Astrocyte (in vitro differentiated cells and primary cell): ENCODE measurements at regions not wholly inside any gene's neighbourhood (a gene's known extent, or its start where the extent isn't known, plus 50 kb on each side); places are given as distances from the start of the nearest gene placed in this dataset.

ENCODE experiments used
- DNase-seq: peaks from one replicate; pipeline ENCODE4 v3.0.0-alpha.2; 2010; ENCODE audit warnings: low read depth
- FAIRE-seq: peaks from 2 replicates; lab custom pipeline; 2011; peaks lifted over from hg19 to GRCh38; lab: Jason Lieb, UNC
- H2AFZ ChIP-seq: 2 replicates; pipeline ENCODE4 v1.6.0; 2012; ENCODE audit warnings: low read depth, low read length, inconsistent platforms
- H3K27ac ChIP-seq: 2 replicates; pipeline ENCODE4 v1.5.1; 2011; ENCODE audit warnings: low read depth, low read length, inconsistent platforms
- H3K27me3 ChIP-seq: 2 replicates; pipeline ENCODE4 v1.6.0; 2011; ENCODE audit warnings: low read length, inconsistent platforms; ENCODE audit not compliant: insufficient read depth
- H3K36me3 ChIP-seq: 2 replicates; pipeline ENCODE4 v1.5.1; 2011; ENCODE audit warnings: low read length, inconsistent platforms; ENCODE audit not compliant: insufficient read depth
- H3K4me1 ChIP-seq: 2 replicates; pipeline ENCODE4 v1.5.1; 2011; ENCODE audit warnings: low read length, inconsistent platforms; ENCODE audit not compliant: insufficient read depth
- H3K4me2 ChIP-seq: 2 replicates; pipeline ENCODE4 v1.6.0; 2012; ENCODE audit warnings: low read length, inconsistent platforms
- H3K4me3 ChIP-seq: 2 replicates; pipeline ENCODE4 v1.5.1; 2011; ENCODE audit warnings: low read depth, mild to moderate bottlenecking, low read length, inconsistent platforms; ENCODE audit not compliant: insufficient read depth
- H3K79me2 ChIP-seq: 2 replicates; pipeline ENCODE4 v1.6.0; 2012; ENCODE audit warnings: mild to moderate bottlenecking, low read length, inconsistent platforms; ENCODE audit not compliant: insufficient read depth
- H3K9ac ChIP-seq: 2 replicates; pipeline ENCODE4 v1.6.0; 2012; ENCODE audit warnings: mild to moderate bottlenecking, low read length, inconsistent platforms
- H3K9me3 ChIP-seq: 2 replicates; pipeline ENCODE4 v1.5.1; 2012; ENCODE audit warnings: low read depth, mild to moderate bottlenecking, low read length, inconsistent platforms; ENCODE audit not compliant: insufficient read depth
- H4K20me1 ChIP-seq: 2 replicates; pipeline ENCODE4 v1.6.0; 2012; ENCODE audit warnings: low read length, inconsistent platforms; ENCODE audit not compliant: insufficient read depth
- H3K27ac Mint-ChIP-seq: one replicate; pipeline ENCODE4 v1.8.0; 2021; ENCODE audit warnings: mild to moderate bottlenecking, mixed read lengths; ENCODE audit not compliant: unreplicated experiment
- H3K27me3 Mint-ChIP-seq: one replicate; pipeline ENCODE4 v1.8.0; 2021; ENCODE audit warnings: low read depth, mixed read lengths; ENCODE audit not compliant: unreplicated experiment
- H3K36me3 Mint-ChIP-seq: one replicate; pipeline ENCODE4 v1.8.0; 2021; ENCODE audit warnings: low read depth, mixed read lengths; ENCODE audit not compliant: unreplicated experiment
- H3K4me1 Mint-ChIP-seq: one replicate; pipeline ENCODE4 v1.8.0; 2021; ENCODE audit warnings: low read depth, mixed read lengths; ENCODE audit not compliant: unreplicated experiment
- H3K4me3 Mint-ChIP-seq: one replicate; pipeline ENCODE4 v1.8.0; 2021; ENCODE audit warnings: mild to moderate bottlenecking, moderate library complexity, mixed read lengths; ENCODE audit not compliant: unreplicated experiment
- H3K9me3 Mint-ChIP-seq: one replicate; pipeline ENCODE4 v1.8.0; 2021; ENCODE audit warnings: mild to moderate bottlenecking, mixed read lengths; ENCODE audit not compliant: unreplicated experiment
- CTCF ChIP-seq: IDR thresholded peaks from 2 replicates; pipeline ENCODE4 v1.5.1; 2011; ENCODE audit warnings: low read depth, mild to moderate bottlenecking, inconsistent platforms, low read length, moderate library complexity; ENCODE audit not compliant: insufficient read depth
- EZH2 ChIP-seq: IDR thresholded peaks from 2 replicates; pipeline ENCODE4 v1.6.1; 2012; ENCODE audit warnings: mild to moderate bottlenecking, low read length, inconsistent platforms; ENCODE audit not compliant: insufficient read depth

DNA sequence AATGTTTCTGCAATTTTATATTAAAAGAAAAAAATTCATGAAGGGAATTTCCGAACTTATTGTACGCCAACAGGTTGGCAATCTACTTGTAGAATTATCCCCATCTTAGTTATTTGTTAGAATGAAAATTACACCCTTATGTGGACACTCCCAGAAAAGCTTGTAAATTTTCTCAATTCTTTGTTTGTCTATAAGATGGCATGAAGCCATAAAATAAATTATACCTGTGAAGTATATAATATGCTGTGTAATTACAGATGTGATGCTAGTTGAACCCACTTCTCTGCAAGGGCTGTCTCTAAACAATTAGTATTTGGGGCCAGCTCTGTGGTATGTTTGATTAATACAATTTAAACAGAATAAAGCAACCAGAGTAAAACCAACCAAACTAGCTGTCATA is 52.1 kb upstream of the DSP start:
- no peaks in the 10 kb centered on the region for H3K4me1 Mint-ChIP-seq
- no peak for FAIRE-seq

More for the DNA sequence above, 52.1 kb upstream of the DSP start:
- H3K4me3 ChIP-seq: no peak overlapping the region
- Mint-ChIP-seq H3K27me3 (peaks cover 6% of the 10 kb centered on the region), H3K27ac (no peak overlapping the region), H3K36me3 (no peaks in the 10 kb centered on the region), H3K9me3 (peaks cover 6% of the 10 kb centered on the region), H3K4me3 (no peak overlapping the region)
- H2AFZ ChIP-seq: no peak overlapping the region
- no peaks in the 10 kb centered on the region for H3K36me3 ChIP-seq
- no peak for TF ChIP-seq EZH2
- TF ChIP-seq CTCF: no peak
- H3K9ac ChIP-seq: no peak overlapping the region
- H3K27ac ChIP-seq: no peak overlapping the region
- H3K9me3 ChIP-seq: no peaks in the 10 kb centered on the region
- H3K4me1 ChIP-seq: no peaks in the 10 kb centered on the region
- no peaks in the 10 kb centered on the region for H4K20me1 ChIP-seq
- H3K79me2 ChIP-seq: no peaks in the 10 kb centered on the region
- no peak overlapping the region for H3K4me2 ChIP-seq
- DNase-seq: no peak
- H3K27me3 ChIP-seq: no peaks in the 10 kb centered on the region
